ENCODE measurements at regions not wholly inside any gene's neighbourhood (a gene's known extent, or its start where the extent isn't known, plus 50 kb on each side); places are given as distances from the start of the nearest gene placed in this dataset.
"Not testable (repeated sequence)": the region's sequence is repeated elsewhere in the genome, so short reads cannot be mapped to it uniquely, and the experiment has no call there.

DNA sequence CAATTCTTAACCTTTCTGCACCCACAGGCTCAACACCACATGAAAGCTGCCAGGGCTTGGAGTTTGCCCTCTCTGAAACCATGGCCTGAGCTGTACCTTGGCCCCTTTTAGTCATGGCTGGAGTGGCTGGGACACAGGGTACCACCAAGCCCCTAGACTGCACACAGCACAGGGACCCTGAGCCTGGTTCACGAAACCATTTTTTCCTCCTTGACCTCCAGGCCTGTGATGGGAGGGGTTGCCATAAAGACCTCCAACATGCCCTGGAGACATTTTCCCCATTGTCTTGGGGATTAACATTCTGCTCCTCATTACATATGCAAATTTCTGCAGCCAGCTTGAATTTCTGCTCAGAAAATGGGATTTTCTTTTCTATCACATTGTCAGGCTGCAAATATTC is 113.4 kb downstream of the XPNPEP1 start:
- DNase-seq (ENCODE audit: low read depth in 2 of 2) = not testable (repeated sequence)

DNA sequence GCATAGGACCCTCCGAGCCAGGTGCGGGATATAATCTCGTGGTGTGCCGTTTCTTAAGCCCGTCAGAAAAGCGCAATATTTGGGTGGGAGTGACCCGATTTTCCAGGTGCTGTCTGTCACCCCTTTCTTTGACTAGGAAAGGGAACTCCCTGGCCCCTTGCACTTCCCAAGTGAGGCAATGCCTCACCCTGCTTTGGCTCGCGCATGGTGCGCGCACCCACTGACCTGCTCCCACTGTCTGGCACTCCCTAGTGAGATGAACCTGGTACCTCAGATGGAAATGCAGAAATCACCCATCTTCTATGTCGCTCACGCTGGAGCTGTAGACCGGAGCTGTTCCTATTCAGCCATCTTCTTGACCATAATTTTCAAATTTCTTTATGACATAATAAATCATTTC is 122.1 kb downstream of the XPNPEP1 start:
- not testable (repeated sequence) for DNase-seq (ENCODE audit: low read depth in 2 of 2)

DNA sequence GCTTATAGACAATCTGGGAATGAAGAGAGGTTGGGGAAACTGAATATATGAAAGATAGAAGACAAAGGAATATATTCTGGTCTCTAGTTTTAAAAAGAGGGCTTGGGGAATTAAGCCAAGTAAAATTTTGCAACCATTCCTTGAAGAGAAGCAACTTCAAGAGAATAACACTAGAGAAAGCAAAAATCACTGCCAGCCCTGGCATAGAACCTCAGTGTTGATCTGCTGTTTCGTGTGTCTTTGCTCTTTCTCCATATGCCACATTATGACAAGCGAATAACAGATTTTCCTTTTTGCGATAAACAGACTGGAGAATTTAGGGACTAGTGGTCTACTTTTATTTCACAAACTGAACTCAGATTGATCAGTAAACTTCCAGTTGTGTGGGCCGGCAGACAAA is 132.7 kb downstream of the XPNPEP1 start:
- no peak for DNase-seq (ENCODE audit: low read depth in 2 of 2)

DNA sequence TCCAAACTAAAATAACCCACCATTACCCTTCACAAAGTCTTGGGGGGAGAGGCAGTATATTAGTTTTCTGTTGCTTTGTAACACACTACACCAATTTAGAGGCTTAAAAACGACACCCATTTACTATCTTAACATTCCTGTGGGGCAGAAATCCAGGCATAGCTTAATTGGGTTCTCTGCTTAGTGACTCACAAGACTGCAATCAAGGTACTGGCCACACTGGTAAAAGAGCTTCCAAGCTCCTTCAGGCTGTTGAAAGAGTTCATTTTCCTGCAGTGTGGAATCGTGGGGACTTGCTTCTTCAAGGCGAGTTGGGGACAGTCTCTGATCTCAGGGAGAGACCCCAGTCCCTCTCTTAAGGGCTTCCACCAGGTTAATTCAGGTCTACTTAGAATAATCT is 139.1 kb downstream of the XPNPEP1 start:
- DNase-seq (ENCODE audit: low read depth in 2 of 2) = no peak

DNA sequence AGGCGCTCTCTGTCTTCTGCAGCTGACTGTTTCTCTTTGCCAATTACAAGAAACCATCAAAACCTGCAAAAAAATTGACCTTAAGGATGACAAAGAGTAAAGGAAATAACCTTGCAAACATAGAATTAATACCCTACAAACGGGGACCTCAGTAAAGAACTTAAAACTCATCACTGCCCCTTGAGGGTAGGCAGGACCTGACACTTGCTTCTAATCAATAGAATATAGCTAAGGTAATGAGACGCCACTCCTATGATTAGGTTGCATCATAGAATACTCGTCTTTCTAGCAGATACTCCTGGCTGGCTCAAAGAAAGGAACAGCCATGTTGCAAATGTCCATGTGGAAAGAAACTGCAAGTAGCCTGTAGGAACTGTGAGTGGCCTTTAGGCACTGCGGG is 140.0 kb downstream of the XPNPEP1 start:
- DNase-seq (ENCODE audit: low read depth in 2 of 2) = no peak

DNA sequence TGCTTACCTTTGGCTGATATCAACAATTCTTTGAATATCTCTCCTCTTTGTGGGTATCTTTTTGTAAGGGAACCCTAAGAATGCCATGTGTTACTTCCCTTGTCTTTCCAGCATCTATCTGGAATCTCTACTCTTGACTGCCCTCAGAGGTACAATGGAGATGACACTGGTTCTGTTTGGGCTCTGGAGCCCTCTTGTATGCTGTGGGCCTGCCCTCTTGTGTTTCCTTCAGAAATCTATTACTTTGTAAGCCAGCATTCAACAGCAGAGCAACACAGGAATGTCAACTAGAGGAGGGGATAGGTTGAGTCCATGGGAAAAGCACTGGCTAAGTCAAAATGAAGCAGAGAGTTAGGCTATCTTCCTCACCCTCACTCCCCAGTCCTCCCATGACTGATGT is 142.3 kb downstream of the XPNPEP1 start:
- no peak for DNase-seq (ENCODE audit: low read depth in 2 of 2)

DNA sequence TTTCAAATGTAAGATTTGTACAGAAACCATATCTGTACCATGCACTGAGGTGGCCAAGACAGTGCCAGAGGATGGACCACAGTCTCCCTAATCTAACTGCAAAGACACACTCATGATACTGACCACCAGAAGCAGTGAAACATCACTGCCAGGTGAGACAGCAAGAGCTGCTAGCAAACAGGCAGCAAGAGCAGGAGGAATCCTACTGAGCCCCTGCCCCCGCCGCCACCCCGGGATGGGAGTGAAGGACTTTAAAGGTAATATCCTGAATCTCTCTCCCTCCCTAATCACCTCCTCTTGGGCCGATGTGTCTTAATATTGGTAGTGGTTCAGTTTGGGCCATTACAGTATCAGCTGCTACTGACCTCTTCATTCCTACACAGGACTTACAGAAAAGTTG is 144.3 kb downstream of the XPNPEP1 start:
- no peak for DNase-seq (ENCODE audit: low read depth in 2 of 2)

DNA sequence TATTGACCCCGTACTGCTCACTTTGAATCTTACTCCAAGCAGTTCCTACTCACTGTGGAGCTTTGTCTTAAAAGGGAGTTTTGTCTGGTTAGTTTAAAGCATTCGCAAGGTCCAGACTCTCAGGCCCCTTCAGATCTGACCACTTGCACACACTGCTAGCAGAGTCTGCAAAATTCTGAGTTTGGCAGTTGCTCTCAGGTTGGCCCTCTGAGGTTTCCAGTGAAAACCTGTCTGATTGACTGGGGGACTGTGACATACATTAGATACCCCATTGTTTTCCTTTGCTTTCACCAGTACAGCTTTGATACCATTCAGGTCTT is 149.2 kb downstream of the XPNPEP1 start:
- DNase-seq (ENCODE audit: low read depth in 2 of 2) = no peak

DNA sequence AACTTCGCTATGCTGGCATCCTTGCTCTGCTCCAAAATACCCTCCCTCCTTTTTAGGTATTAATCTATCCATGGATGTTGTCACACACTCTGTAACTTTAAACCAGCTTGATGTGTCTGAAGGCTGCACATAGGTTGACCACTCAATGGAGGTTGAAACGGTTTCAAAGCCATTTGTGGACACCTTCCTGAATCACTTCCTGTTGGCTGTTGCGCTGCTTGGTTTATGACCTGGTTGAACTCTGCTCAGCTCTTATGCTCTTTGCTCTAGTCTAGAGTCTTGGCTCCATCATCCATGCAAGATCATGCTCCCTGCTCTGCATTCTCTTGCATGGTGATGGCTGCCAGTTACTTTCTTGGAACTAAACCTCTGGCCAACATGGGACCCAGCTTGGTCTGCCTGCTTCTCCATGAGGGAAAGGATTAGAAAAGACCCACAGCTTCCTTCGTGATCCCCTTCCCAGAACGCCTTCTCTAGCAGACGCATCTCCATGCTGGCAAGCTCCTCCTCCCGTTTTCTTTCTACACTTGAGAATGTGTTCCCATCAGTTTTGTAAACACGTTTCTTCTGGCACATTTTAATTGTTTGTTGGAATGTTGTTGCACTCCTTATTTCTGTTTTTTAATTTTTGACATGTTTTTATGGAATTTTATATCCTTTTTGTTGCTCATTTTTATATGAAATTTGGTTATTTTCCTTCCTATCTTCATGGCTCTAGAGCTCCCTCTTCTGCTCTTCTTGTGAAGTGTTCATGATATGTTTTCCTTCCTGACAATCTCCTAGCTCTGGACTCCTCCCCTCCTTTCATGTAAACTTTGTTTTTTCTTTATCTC is 149.8 kb downstream of the XPNPEP1 start:
- DNase-seq (ENCODE audit: low read depth in 2 of 2) = no peak

DNA sequence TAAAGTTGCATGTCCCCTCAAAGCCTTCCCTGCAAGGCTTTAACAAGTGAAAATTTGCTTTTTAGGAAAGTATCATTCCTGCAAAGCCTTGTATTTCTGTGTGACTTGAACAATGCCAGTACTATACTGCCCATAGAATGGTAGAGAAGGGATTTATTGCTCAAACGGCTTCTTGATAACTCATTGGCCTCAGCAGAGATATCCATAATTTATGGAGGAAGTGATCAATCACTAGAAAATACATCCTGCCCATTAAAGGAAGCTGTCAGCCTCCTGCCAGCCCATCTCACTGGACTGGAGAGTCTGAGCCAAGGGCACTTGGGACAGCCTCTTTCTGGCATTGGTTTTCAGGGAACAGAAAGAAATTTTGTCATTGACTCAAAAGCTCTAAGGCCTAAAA is 152.6 kb downstream of the XPNPEP1 start:
- DNase-seq (ENCODE audit: low read depth in 2 of 2) = no peak

DNA sequence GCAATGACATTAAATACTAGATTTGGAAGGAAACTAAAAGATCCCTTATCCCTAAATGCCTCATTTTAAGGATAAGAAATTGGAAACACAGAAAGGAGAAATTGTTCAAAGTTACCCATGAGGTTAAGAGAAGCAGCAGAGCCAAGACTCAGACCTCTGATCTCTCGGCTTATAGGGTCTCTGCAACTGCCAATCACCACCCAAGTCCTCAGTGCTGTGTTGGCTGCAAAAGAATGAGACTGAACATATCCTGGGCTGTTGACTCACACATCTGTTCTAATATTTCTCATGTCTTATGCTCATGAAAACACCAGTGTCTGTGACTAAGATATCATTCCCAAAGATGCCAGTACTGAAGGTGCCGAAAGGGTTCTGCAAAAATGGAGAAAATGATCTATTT is 153.3 kb downstream of the XPNPEP1 start:
- DNase-seq (ENCODE audit: low read depth in 2 of 2) = no peak

DNA sequence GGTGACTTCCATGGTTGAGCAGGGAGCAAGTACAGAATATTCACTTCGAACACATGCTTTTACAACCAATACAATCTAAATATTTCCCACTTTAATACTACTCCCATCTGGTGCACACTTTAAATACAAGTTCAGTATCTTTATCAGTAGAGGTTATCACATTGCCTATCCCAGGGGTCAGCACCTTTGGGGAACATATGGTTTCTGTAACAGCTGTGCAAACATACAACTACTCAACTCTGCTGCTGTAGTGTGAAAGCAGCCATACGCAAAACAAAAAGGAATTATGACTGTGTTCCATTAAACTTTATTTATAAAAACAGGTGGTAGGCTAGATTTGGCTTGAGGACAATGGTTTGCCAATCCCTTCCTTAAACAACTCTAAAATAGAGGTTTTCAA is 157.5 kb downstream of the XPNPEP1 start:
- DNase-seq (ENCODE audit: low read depth in 2 of 2) = no peak

DNA sequence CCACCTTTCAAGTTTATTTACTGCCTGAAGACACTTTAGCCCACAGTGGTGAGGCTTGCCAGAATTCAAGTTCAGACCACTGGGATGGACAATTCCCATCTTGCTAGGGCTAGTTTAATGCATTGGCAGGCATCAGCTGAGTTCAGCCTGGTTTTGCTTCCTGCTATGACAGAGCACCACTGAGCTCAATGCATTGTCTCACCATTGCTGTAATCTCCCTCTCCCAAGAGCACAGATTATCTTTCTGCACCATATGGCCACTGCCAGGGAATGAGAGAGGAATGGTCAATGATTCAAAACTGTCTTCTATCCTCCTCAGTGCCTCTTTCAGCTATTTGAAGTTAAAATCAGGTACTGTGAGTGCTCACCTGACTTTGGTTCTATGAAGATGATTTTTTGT is 160.8 kb downstream of the XPNPEP1 start:
- DNase-seq (ENCODE audit: low read depth in 2 of 2) = no peak

DNA sequence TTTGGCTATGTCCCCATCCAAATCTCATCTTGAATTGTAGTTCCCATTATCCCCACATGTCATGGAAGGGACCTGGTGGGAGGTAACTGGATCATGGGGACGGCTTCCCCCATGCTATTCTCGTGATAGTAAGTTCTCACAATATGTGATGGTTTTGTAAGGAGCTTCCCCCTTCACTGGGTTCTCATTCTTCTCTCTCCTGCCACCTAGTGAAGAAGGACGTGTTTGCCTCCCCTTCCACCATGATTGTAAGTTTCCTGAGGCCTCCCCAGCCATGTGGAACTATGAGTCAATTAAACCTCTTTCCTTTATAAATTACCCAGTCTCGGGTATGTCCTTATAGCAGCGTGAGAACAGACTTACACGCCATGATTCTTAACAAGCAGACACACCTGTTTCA is 165.6 kb downstream of the XPNPEP1 start:
- DNase-seq (ENCODE audit: low read depth in 2 of 2) = not testable (repeated sequence)

DNA sequence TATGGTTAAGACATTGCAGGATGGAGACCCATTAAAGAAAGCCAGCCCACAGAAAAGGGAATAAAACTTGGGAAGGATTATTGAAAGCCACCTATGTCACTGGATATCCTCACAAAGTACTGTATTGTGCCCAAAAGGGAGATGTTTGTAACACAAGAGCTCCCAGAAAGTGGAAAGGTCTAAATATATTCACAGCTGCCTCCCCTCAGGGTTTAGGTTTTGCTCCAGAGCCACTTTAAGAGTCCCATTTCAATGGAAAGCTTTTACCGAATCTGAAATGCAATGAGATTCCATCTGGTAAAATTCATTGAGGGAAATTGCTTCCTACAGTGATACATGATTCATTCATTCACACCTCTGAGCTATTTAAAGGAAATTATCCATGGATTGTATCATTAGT is 176.4 kb downstream of the XPNPEP1 start:
- no peak for DNase-seq (ENCODE audit: low read depth in 2 of 2)

DNA sequence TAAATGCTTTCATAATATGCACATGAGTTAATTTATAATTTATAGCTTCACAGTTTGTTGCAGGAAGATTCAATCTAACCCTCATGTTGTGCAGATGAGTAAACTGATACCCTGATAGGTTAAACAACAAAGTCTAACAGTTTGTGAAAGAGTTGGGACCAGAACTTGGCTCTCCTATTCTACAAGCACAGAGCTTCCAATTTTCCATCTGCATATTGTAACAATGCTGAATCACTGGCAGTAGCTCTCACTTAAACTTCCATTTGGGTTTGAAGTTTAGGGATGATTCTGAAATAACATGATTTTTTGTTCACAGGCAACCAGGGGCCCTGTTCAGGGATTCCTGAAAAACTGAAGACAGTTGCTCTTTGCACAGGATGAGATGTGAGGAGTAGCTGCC is 179.3 kb downstream of the XPNPEP1 start:
- no peak for DNase-seq (ENCODE audit: low read depth in 2 of 2)

DNA sequence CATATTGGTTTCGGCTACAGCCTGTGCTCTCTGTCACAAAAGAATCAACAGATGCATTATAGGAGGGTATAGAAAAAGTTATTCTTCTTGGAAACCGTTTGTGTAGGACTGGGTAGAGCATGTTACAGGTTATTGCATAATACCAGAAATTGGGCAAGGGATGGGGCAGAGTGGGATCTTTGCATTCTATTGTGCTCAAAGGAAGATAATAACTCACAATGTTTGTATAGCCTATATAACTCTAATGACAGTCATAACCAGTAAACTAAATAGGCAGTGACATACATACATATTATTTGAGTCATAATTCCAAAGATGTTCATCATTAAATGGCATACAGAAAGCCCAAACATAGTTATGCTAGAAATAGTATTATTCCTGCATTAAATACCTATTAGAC is 179.7 kb downstream of the XPNPEP1 start:
- DNase-seq (ENCODE audit: low read depth in 2 of 2) = no peak

DNA sequence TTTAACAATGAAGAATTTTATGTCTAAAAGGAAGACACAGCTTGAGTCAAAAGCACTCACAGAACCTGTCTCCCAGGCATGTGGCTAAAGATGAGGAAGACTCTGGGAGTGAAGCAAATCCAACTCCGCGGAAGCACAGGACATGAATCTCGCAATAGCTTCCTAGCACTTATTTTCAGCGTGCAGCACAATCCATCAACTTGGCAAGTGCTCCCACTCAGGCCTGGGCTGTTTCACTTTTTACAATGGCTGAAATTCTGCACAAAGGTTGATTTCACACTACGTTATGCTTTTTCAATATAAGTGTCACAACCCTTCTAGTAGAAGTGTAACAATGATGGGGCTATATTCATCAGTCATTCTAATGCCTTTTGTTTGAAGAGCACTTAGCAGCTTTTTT is 180.2 kb downstream of the XPNPEP1 start:
- DNase-seq (ENCODE audit: low read depth in 2 of 2) = no peak

DNA sequence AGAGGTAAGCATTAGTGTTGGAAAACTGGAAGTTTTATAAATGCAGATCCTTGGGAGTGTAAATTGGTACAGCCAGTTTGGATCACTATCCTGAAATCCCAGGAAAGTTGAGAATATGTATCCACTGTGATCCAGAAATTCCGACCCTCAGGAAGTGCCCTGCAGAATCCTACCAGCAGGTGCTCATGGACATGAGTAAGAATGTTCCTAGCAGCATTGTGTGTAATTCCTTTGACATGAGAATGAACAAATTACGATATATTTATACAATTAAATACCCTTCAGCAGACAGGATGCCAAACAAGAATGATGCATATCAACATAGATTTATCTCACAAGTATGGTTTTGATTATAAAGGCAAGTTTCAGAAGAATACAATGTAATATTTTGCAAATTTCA is 181.6 kb downstream of the XPNPEP1 start:
- DNase-seq (ENCODE audit: low read depth in 2 of 2) = no peak

DNA sequence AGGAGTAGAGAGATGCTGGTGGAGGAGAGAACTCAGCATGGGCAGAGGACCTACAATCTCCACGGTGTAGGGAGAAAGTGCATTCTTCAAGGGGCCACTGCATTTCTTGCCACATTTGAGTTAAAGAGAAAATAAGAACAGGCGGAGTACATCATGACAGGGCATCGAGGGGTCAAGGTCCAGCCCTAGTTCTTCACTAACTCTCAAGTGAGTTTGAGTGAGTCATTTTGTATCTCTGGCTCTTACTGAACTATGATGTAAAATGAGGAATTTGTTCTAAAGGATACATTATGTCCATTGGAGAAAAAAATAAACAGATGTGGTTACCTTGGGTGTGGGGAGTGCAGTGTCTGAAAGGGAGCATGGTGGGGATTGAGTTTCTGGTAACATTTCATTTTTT is 182.9 kb downstream of the XPNPEP1 start:
- DNase-seq (ENCODE audit: low read depth in 2 of 2) = no peak

DNA sequence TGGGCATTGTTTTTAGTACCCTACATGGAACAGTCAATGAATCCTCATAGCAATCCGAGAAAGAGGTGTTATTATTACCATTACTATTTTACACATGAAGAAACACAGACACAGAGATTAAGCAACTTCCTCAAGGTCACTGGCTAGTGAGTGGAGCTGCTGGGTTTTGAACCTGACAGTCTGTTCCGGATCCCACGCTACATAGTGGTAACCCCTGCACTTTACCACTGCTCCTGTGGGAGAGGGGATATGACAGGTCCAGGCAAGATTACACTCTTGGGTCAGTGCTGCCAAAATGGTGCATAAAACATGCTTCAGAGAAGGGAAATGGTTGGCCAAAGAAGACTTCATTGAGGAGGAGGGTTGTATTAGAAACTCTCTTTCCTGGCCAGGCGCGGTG is 185.7 kb downstream of the XPNPEP1 start:
- no peak for DNase-seq (ENCODE audit: low read depth in 2 of 2)

DNA sequence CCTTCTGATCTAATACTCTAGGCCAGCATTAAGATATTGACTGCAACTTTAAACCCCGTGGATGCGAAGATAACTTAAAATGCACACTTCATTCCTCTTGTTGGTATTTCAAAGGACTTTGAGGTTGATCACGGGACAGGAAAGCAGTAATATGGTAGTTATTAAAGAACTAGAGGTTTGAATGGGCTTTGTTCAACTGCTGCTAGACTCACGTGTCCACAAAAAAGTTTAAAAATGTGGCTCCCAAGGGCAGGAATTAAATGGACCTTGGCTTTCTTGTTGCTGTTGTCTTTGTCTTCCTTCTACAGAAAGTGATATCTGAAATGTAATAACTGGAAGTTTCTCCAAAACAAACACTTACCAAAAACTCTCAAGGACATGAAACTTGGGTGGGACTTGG is 186.3 kb downstream of the XPNPEP1 start:
- no peak for DNase-seq (ENCODE audit: low read depth in 2 of 2)

DNA sequence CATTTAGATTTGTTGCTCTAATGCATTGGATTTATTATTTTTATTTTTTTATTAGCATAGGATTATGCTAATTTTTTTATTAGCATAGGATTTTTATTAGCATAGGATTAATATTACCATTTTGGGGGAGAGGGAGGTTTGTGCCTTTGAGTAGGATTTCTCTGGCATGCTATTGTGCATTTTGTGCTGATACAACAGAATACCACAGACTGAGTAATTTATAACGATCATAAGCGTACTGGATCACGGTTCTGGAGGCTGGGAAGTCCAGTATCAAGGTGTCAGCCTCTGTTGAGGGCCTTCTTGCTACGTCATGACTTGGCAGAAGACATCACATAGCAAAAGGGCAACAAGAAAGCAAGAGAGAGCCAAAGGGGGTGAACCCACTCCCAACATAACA is 187.5 kb downstream of the XPNPEP1 start:
- no peak for DNase-seq (ENCODE audit: low read depth in 2 of 2)

DNA sequence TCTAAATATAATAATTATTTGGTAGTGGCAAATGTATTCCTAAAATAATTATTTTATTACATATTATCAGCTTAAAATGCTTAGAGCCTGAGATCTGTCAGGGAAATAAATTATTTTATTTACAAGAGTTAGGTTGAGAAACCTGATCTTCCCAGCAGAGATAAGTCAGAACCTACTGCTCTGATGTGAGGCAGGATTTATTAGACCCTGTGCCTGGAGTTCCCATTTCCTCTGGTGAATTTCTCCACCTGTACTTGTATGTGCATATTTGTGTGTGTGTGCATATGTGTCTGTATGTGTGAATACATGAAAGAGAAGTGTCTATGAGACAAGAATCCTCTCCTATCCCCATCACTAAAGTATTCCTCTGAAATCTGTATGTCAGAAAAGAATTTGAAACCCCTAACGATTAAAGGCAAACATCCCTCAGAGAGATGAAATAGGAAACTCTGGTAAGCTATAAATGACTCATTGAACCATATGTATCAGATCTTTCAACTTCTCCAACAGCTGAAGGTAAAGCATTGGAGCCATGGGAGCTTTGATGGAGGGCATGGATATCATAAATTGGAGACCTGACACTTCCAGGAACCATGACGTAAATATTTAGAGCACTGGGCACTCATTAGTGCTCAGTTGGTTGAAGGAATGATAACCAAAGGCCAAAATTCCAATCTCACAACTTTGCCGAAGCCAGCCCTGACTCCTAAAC is 190.9 kb downstream of the XPNPEP1 start:
- DNase-seq (ENCODE audit: low read depth in 2 of 2) = no peak
